Tibial artery (tissue), 4 donors: ENCODE measurements at regions not wholly inside any gene's neighbourhood (a gene's known extent, or its start where the extent isn't known, plus 50 kb on each side); places are given as distances from the start of the nearest gene placed in this dataset.

Source experiments
- DNase-seq, 2 donors: peaks; one replicate each; pipeline ENCODE4 v3.0.0-alpha.2; 2019
- H3K27ac ChIP-seq, 2 donors: fragments of 200-600 bp; sonication (generic) in 1 of 2; 1 replicate in 1 of 2; 2 replicates in 1 of 2; pipeline ENCODE4 v1.5.1; 2018 to 2019; ENCODE audit warnings: mild to moderate bottlenecking in 1 of 2
- H3K27me3 ChIP-seq, 2 donors: fragments of 200-600 bp; sonication (generic) in 1 of 2; one replicate each; pipeline versions ENCODE4 v1.5.1 to v1.6.0; 2016 to 2019
- H3K36me3 ChIP-seq, 3 donors: fragments of 200-600 bp; sonication (generic) in 2 of 3; one replicate each; pipeline ENCODE4 v1.5.1; 2016 to 2019; ENCODE audit warnings: mild to moderate bottlenecking in 2 of 3
- H3K4me1 ChIP-seq, 4 donors: fragments of 200-600 bp; sonication (generic) in 2 of 4; 1 replicate in 3 of 4; 2 replicates in 1 of 4; pipeline ENCODE4 v1.5.1; 2016 to 2019
- H3K4me3 ChIP-seq, 2 donors: fragments of 200-600 bp; sonication (generic) in 1 of 2; 1 replicate in 1 of 2; 2 replicates in 1 of 2; pipeline ENCODE4 v1.5.1; 2018 to 2019; ENCODE audit warnings: mild to moderate bottlenecking in 2 of 2
- H3K9me3 ChIP-seq, 3 donors: fragments of 200-600 bp; sonication (generic) in 1 of 3; one replicate each; pipeline ENCODE4 v1.5.1; 2016 to 2019
- CTCF ChIP-seq, 2 experiments: fragments of 200-600 bp in 1 of 2; fragments of 450-650 bp in 1 of 2; IDR thresholded peaks; one replicate each; pipeline ENCODE4 v1.5.1; 2017 to 2019; ENCODE audit warnings: antibody characterized with exemption in 2 of 2, mild to moderate bottlenecking in 1 of 2, moderate library complexity in 1 of 2
- intact Hi-C: fragments of 100-400 bp; cut with DNase I; formaldehyde crosslinking; loops from one replicate; pipeline ENCODE4 v1.15.0; 2023; ENCODE audit warnings: low total_unique reads

GRCh38 chr14:76589246-76589645, 172.0 kb upstream of the VASH1 start:
- no peak overlapping the region for H3K27ac ChIP-seq
- no peaks in the 10 kb centered on the region for H3K9me3 ChIP-seq
- no peak for TF ChIP-seq CTCF (IDR thresholded peaks at IDR 0.05)
- peaks cover 0 to 5% (median 2%) of the 10 kb centered on the region in 4 donors for H3K4me1 ChIP-seq
- H3K27me3 ChIP-seq = no peaks in the 10 kb centered on the region
- intact Hi-C loops = no loop called here
- no peak overlapping the region for H3K4me3 ChIP-seq
- DNase-seq = no peak
- H3K36me3 ChIP-seq = no peaks in the 10 kb centered on the region

- H3K4me1 ChIP-seq = no peaks in the 10 kb centered on the region
- H3K36me3 ChIP-seq = no peaks in the 10 kb centered on the region
- intact Hi-C loops = no loop called here
- H3K4me3 ChIP-seq = no peak overlapping the region
- DNase-seq = no peak
- H3K9me3 ChIP-seq = no peaks in the 10 kb centered on the region
- no peak for TF ChIP-seq CTCF (IDR thresholded peaks at IDR 0.05)
- no peaks in the 10 kb centered on the region for H3K27me3 ChIP-seq
- no peak overlapping the region for H3K27ac ChIP-seq
These were observed 170.0 kb upstream of the VASH1 start for GRCh38 chr14:76591266-76591665.

- Histone ChIP-seq H3K36me3 (no peaks in the 10 kb centered on the region), H3K4me1 (no peaks in the 10 kb centered on the region), H3K27ac (no peak overlapping the region), H3K4me3 (no peak overlapping the region), H3K27me3 (no peaks in the 10 kb centered on the region), H3K9me3 (no peaks in the 10 kb centered on the region)
- no peak for TF ChIP-seq CTCF (IDR thresholded peaks at IDR 0.05)
- no peak for DNase-seq
- intact Hi-C loops = no loop called here
These were observed 166.0 kb upstream of the VASH1 start for GRCh38 chr14:76595266-76595665.

GRCh38 chr14:76597387-76597786, 163.9 kb upstream of the VASH1 start:
- Histone ChIP-seq H3K4me3 (no peak overlapping the region), H3K27ac (no peak overlapping the region), H3K4me1 (no peaks in the 10 kb centered on the region), H3K9me3 (no peaks in the 10 kb centered on the region), H3K36me3 (no peaks in the 10 kb centered on the region), H3K27me3 (no peaks in the 10 kb centered on the region)
- TF ChIP-seq CTCF (IDR thresholded peaks at IDR 0.05) = no peak
- DNase-seq = peak in 1 of 2 donors; percentile 28
- intact Hi-C loops = no loop called here

GRCh38 chr14:76599141-76599540, 162.1 kb upstream of the VASH1 start:
- Histone ChIP-seq H3K27ac (no peak overlapping the region), H3K9me3 (no peaks in the 10 kb centered on the region), H3K4me3 (no peak overlapping the region), H3K27me3 (peaks cover 0 to 3% of the 10 kb centered on the region in 2 donors), H3K36me3 (no peaks in the 10 kb centered on the region), H3K4me1 (no peaks in the 10 kb centered on the region)
- DNase-seq = no peak
- TF ChIP-seq CTCF (IDR thresholded peaks at IDR 0.05) = no peak
- intact Hi-C loops = no loop called here
